ENCODE measurements at regions not wholly inside any gene's neighbourhood (a gene's known extent, or its start where the extent isn't known, plus 50 kb on each side); places are given as distances from the start of the nearest gene placed in this dataset.
"Not testable (repeated sequence)": the region's sequence is repeated elsewhere in the genome, so short reads cannot be mapped to it uniquely, and the experiment has no call there.

DNA sequence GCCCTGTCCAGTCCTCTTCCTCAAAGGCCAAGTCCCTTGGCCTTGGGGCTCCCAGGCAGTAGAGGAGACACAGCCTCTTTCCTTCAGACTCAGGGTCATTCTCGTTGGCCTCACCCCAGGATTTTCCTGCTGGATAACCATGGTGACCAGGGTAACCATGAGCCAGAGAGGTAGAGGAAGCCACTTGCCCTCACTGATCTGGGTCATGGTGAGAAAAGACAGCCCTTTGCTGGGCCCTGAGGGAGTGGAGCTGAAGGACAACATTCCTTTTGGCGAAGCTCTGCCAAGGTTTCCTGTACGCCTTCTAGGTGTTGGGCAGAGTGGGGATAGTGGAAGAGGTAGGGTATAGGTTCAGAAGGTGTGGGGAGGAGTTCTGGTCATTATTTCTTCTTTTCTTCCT, 53.1 kb upstream of the WNT4 start:
- no peak for DNase-seq

DNA sequence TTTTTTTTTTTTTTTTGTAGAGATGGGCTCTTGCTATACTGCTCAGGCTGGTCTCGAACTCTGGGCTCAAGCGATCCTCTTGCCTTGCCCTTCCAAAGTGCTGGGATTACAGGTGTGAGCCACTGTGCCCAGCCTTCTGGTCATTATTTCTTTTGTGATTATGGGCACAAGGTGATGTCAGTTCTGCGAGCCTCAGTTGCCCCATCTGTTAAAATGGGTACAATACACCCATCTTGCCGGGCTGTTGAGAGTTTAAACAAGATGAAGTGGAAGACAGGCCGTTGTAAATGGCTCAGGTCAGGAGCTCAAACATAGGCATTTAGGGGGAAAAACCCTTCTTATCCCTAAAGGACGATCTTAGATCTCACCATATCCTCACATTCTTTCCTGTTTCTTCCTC, 53.7 kb upstream of the WNT4 start:
- DNase-seq: no peak

DNA sequence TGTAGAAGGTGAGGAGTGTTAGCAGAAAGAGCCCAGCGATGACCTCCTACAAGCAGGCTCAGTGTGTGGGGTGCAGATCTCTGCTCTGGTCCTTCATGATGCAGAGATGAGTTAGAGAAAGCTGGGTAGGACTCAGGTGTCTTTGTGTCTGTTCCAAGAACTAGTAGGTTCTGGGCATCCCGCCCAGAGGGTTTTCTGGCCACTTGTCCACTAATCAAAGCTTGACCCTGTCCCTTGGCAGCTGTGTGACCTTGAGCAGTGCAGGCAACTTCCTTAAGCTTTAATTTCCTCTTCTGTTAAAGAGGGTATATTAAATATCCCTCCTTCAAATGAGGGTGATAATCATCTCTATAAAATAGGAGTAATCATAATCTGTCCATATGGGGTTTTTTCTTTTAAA, 54.7 kb upstream of the WNT4 start:
- no peak for DNase-seq

DNA sequence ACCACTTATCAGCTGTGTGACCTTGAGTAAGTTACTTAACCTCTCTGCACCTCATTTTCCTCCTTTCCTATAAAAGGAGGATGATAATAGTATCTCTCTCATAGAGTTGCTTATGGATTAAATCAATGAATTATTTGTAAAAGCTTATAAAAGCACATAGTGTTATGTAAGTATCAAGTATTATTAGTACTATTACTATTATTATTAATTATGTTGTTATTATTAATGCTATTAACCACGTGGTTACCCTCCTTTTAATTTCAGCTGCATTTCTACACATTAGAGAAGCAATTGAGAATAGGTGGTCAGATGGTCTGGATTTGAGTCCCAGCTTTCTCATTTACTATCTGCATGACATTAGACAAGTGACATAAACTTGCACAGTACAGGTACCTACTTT, 58.1 kb upstream of the WNT4 start:
- DNase-seq: no peak

DNA sequence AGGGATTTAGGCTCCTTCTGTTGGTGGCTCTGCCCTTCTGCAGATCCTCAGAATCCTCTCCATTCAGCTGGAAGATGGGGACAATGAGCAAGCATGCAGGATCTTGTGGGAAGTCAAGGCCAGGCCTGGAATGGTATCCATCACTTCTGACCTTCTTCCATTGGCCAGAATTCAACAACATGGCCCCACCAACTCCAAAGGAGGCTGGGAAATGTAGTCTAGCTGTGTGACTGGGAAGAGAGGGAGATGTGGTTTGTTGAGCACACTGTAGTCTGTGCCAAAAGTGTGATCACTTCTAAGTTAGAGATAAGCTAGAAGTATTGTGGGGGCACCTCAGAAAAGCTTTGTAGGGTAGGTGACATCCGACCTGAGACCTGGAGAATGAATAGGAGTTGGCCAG, 60.4 kb upstream of the WNT4 start:
- DNase-seq: no peak

DNA sequence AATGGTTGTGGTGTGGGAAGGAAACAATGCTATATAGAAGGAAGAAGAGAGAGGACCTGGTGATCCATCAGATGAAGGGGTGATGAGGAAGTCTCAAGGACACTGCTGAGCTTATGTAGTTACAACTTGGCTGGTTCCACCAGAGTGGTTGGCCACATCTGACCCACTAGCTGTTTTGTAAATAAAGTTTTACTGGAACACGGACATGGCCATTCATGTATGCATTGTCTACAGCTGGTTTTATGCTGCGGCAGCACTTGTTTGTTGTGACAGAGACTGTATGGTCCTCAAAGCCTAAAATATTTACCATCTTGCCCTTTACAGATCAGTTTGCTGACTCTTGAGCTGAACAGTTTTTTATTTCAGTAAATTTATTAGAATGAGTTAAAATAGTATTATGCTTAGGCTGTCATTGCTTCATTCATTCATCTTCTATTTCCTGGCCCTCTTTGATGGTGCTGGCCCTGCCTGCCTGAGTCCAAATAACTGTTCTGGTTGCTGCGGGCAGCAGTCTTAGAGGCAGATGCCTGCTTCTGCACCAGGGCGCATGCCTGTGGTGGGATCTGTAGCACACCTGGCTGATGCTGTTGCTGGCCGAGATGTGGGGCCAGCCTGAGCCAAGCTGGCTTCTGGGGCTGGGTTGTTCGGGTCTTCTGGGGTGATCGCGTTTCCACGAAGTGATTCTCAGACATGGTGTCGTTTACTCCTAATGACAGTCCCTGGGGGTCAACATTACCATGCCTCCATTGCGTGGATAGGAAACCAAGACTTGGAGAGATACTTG, 61.4 kb upstream of the WNT4 start:
- DNase-seq: no peak

DNA sequence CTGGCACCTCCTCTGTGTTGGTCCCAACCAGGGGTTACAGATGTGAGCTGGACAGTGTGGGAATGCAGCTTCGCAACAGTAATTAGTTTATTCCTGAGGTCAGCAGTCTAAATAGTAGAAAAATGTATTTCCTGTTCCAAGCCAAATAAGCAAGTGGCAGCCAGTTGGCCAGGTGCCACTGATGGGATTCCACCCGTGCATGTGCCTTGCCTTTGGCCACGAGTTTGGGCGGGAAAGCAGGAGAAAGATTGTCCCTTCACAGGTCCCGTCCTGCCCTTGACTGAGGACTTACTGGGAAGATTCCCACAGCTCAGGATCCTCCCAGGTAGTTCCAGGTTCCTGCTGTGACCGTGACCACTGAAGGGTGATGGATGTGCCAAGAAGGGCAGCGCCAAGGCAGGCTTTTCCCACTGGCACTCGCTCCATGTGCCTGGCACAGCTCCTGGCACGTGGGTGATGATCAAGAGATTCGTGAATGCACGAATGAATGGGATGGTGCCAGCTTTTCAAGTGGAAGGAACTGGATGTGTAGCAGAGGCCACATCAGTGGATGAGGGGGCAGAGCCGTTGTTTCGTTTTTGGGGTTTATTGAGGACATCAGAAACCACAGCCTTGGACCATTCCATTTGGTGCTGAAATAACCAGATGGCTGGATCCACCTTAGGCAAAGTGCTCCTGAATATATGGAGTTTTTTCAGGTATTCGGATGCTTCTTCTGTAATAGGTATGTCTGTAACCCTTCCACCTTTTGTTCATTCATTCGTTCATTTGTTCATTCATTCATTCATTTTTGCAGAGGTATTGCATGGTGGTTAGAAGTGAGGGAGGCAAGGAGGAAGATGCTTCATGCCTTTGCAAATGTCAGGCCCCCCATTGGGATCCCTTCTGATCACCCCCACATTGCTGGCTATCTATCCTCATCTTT, 62.4 kb upstream of the WNT4 start:
- no peak for DNase-seq

DNA sequence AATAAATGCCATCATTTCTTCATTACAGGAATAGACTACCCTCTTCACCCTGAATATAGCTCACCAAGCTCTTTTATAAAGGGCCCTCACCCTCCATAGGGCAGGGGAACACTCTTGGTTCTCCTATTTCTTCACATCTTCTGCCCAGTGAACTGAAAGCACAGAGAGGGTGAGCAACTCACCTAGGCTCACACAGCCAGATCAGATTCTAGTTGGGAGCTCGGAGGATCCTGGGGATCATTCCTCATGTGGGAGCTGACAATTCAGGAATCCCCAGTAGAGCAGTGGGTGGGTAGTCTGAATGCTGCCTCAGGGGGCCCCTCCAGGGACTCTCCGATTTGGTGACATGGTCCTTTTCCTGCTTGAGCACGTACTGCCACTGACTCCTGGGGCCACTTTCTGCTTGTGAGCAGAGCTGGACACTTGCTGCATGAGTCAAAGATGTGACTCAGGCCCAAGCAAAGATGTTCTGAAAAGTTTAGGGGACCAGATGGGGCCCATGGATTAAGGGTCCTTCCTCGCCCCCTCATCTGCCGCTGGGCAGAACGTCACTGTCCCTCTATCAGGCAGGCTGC, 63.7 kb upstream of the WNT4 start:
- DNase-seq: no peak

DNA sequence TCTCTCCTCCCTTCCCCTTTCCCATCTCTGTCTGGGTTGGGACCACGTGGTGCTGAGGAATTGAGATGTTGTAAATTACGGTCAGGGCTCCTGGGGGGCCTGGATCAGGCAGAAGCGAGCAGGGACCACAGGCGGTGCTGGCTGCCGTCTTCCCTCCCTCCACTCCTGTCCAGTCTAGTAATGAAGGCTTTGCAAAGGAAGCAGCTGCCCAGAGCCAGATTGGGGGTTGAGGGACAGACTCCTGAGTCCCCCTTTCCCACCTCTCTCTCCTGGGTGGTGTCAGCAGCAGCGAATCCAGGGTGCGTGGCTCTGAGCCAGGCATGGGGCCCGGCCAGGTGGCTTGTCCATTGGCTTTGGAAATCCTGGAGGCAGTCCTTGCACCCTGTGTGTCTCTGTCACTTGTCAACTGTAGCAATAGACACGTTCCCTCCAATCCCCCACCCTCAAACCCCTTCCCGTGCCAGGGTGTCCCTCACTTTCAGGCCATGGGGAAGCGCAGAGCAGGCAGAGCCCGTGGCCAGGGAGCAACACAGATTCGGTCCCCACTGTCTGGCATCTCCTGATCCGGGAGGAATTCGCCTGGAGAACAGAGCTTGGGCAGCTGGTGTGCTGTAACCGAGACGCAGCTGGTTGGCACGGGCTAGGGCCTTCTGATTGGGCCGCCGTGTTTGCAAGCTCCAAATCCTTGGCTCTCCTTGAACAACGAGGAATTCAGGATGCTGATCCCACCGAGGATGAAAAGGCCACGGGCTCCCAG, 64.8 kb upstream of the WNT4 start:
- DNase-seq: no peak

DNA sequence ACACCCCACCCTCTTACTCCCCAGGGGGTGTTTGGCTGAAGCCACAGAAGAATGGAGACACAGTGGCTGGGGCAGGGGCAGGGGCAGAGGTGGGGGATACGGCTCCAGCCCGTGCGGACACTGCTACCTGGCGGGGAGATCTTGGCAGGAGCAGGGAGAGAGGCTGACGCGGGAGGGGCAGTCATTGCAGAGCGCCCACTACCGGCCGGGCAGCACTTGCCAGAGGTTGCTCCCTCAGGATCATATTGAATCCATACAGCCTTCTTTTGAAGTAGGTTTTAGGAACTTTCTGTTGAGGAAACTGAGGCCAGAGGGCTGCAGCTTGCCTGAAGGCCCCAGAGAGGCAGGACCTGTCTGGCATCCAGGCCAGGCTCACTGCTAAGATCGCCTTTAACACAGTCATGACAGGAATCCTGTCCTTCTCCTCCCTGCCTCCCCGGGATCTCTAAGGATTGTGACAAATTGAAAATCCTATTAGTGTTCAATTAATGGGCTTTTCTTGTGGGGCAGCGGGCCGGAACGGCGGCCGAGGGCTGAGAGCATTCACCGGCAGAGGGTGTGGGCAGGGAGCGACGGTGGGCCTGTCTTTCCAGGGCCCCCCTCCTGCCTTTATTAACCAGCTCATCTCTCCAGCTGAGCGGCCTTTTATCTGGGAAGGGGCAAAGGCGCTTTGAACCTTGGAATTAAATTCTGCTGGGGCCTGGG, 65.5 kb upstream of the WNT4 start:
- no peak for DNase-seq

DNA sequence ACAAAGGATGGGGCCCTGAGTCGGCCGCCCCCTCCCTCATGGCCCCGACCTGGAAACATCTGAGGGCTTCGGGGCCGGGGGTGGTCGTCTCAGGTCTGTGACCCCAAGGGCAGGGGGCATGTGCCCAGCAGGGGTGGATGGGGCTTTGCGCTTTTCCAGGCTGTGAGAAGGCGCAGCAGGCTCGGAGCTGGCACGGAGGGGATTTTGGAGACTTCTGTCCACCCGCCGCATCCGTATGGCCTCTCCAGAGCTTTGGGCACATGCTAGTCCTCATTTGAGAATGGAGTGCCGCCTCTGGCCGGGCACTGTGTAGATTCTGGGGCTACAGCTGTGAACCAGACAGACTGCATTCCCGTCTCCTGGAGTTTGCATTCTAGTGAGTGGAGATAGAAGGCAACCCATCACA, 66.1 kb upstream of the WNT4 start:
- DNase-seq: no peak

DNA sequence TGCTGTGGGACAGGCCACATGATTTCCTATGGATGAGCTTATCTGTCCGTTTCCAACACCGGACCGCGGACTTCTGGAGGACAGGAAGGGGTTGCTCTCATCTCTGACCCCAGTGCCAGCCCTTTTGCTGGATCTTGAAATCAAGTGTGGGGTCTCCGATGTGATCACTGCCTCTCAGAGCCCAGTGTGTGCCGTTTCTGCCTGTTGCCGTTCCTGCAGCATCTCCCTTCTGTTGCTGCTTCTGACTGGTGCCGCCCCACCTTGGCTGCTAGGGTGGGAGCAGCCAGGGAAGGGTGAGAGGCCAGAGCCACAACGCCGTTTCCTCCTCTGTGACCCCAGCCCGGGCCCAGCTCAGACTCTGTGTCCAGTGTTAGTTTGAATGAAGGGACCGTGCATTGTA, 67.3 kb upstream of the WNT4 start:
- no peak for DNase-seq

DNA sequence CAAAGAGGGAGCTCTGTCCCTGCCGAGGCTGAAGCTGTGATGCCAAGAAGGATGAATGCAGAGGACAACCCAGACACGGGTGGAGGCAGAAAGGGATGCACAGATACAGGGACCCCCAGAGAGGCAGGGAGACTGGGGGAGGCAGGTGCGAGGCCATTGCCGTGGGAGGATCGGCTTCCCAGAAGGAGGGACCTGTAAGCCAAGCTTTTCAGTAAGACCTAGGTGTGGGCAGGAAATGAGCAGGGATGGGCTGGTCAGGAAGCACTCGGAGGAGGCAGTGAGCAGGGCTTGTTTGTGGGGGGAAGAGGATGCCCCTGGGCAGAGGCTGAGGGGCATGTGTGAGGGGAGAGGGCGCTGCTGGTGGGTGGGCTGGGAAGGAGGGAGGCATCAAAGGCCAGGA, 67.7 kb upstream of the WNT4 start:
- DNase-seq: no peak

DNA sequence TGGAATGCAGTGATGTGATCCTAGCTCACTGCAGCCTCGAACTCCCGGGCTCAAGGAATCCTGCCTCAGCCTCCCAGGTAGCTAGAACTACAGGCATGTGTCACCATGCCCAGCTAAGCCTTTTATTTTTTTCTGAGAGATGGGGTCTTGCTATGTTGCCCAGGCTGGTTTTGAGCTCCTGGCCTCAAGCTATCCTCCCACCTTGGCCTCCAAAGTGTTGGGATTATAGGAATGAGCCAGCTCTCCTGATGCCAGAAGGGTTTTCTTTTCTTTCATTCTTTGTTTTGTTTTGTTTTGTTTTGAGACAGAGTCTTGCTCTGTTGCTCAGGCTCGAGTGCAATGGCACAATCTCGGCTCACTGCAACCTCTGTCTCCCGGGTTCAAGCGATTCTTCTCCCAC, 68.6 kb upstream of the WNT4 start:
- not testable (repeated sequence) for DNase-seq

DNA sequence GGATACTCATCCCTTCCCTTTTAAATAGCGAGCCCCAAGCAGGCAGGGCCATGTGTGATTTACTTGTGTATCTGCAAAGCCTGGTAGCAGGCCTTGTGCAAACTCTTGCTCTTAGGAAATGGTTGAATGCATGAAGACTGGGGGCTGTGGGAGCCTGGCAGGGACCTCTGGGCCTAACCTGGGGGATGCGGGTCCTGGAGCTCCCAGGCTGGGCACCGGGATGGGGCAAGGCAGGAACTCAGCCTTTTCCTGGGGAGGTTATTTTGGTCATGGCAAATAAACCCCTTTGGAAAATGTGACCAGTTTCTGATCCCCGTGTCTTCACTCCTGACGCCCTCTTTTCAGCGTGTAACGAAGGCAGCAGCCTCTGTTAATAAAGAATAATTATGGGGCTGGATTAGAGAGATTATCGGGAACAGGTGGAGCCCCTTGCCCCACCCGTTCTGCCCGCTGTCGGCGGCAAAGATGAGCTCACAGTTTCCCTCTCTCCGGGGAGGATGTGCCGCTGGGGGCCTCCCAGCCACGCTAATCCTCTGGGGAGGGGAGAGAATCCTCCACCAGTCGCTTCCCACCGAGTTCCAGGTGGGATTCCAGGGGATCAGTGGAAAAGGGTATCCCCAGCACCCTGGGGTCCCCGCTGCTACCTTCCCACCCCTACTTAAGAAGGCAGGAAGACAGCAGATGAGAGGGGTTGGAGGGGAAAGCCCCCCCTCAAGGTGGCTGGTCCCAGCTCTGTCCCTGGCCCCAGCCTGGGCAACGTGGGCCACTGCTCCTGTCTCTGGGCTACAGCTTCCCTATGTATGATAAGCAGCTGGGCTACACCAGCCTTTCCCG, 69.7 kb upstream of the WNT4 start:
- DNase-seq: no peak

DNA sequence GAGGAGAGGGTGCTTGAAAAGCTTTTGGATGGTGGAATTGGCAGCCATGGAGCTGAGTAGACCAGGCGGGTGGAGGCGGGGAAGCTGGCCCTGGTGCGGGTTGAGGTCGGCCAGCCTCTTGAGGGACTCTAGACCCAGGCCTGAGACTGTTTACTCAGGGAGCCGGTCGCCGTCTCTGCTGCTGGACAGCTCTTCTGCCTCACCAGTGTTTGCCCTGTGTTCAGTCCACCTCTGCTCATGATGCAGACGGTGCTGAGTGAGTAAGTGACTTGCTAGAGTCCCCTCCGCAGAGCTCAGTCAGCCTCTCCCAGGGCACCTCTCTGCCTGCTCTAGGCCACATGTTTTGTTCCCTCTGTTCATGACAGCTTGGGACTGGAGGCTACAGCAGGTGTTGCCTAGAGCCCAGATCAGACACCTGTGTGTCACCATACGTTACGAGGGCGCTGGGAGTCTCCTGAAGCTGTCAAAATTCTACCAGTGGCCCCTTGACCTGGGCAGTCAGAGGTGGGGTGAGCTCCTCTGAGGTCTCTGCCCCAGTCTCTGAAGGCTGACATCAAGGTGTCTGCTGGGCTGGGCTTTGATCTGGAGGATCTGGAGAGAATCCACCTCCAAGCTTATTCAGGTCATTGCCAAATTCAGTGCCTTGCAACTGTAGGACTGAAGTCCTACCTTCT, 73.5 kb upstream of the WNT4 start:
- no peak for DNase-seq

DNA sequence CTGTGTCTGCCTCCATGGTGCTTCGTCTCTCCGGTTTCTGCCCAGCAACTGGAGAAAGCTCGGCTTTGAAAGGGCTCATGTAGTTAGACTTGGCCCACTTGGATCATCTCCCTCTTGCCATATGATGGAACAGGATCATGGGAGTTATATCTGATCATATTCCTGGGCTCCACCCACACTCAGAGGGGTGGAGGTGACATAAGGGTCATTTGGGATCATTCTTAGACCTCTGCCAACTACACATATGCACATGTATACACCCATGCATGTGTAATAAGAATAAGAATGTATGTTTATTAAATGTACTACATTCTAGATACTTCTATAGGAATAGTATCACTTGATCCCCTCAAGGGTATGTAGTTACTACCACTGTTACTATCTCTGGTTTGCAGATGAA, 74.1 kb upstream of the WNT4 start:
- no peak for DNase-seq

DNA sequence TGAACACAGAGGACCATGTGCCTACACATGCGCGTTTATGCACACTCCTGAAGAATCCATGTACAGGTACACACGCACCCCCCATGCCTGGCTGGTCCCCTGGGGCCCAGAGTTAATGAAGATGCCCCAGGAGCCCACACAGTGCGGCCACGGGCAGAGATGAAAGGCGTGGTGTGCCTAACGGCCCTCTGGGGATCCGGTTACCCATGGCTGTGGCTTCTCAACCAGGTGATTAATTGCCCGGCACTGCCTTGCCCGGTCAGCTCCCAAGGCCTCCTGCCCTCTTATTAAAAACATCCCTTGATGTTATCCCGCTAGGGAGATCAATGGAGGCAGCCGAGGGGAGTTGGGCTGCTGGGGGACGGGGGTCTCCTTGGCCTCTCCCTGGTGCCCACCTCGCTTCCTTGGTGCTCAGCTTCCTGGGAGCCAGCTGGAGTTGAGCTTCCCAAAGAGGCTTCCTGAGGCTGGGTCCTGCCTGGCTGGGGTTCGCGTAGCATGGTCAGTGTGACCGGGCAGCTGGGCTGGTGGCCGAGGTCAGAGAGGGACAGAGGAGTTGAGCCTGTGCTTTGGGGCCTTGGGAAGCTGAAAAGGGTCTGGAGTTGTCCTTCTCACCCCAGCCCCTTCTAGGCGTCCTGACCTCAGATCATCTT, 75.0 kb upstream of the WNT4 start:
- DNase-seq: no peak

DNA sequence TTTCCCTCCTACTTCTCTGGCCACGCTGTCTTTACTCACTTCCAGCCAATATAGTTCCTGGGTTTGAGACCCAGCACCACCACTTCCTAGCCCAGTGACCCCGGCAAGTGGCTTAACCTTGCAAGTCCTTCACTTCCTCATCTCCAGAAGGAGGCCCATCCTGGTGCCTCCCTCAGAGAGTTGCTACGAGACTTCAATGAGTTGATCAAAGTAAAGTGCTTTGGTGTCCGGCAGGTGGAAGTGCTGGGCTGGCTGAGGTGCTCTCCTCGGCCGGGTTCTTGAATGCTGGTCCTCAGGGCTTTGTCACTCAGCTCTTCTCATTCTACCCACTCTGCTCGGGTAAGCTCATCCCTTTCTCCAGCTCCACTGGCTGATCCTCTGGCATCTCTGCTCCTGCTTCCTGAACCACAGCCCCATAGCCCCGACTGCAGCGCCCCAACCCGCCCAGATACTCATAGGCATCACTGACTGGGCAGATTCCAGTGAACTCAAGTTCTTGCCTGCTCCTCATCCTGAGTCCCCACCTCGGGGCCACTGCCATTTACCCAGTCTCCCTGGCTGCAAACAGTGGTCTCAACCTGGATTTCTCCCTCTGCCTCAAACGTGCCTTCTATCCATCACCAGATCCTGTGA, 75.8 kb upstream of the WNT4 start:
- no peak for DNase-seq

DNA sequence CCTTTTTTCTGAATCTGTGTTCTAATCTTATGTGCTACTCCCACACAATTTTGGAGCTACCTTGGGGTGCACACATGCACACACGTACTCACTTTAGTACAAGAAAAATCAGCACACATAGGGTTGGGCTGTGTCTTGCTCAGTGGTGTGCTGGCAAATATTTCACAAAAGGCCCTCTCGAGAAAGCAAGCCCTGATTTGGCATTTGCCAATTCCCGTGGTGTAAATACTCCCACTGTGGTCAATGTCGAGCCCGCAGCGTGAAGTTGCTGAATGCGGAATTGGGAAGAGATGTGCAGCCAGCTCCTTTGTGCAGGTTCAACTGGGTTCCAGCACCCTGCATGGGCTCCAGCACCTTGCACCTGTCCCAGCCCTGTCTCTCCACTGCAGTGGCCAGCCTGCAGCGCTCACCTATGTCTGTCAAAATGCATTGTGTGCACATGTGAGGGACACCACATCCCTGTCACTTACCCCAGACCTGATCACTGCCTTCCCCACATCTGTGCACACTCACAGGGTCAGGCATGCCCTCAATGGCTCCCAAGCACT, 78.4 kb upstream of the WNT4 start:
- no peak for DNase-seq
